Dedifferentiated amniotic fluid mesenchymal stem cell (primary cell): ENCODE measurements at regions not wholly inside any gene's neighbourhood (a gene's known extent, or its start where the extent isn't known, plus 50 kb on each side); places are given as distances from the start of the nearest gene placed in this dataset.
"Not testable (repeated sequence)": the region's sequence is repeated elsewhere in the genome, so short reads cannot be mapped to it uniquely, and the experiment has no call there.

Source experiments
- DNase-seq: peaks from one replicate; pipeline ENCODE4 v3.0.0-alpha.2; 2016; ENCODE audit errors: extremely low spot score

DNA sequence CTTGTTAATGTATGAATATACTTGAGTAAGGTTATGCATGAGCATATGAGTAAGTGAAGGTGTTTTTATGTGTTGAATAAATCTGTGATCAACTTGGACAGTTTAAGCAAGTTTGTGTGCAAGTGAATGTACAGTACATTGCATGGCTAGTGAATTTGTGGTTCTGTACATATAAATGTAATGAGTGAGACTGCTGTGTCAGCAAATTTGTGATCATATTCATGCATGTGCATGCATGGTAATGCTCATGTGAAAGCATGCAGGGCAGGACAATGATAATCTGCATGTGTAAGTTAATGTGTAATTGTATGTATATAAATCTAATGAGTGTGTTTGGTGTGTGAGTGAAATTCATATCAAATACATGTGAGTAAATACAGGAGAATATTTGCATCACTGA is 188.5 kb downstream of the PWWP3B start:
- no peak for DNase-seq

DNA sequence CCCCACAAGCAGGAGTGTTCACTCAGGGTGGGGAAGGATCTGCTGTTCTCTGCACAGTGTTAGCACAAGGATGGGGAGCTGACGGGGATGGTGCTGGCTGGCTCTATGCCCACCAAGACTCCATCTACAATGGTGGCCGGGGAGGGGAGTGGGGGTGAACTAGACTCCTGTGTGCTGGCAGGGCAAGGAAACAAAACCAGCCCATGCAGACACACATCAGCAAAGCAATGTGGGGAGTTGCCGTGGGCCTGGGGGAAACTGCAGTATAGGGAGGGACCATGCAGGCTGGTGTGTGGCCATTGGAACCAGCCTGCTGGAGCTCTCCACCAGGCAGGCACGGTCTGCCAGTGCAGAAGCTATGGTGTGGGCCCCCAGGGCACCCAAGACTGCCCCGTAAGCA is 195.1 kb downstream of the PWWP3B start:
- DNase-seq = no peak

DNA sequence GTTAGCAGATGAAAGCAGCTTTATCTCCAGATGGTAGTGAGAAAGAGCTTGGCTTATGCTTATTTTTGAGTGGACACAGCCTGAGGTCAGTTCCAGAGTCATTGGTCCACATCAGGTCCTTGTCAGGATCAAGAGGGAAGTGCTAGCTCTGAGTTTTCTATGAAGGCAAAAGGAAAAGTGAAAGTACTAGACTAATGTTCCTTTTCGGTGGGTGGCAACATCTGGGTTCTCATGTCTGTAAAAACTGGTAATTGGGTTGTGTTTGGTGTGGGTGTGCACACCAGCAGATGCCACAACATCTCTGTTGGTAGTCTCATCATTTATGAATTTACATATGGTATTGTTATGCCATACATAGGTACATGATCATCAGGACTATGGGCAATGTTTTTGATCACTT is 210.5 kb downstream of the PWWP3B start:
- no peak for DNase-seq

- DNase-seq = no peak
Observed at GRCh38 chrX:106391284-106391911, 220.4 kb upstream of the RADX start.

- DNase-seq = no peak
Observed at GRCh38 chrX:106392346-106392745, 219.4 kb upstream of the RADX start.

- no peak for DNase-seq
Observed at GRCh38 chrX:106397788-106398538, 213.8 kb upstream of the RADX start.

DNA sequence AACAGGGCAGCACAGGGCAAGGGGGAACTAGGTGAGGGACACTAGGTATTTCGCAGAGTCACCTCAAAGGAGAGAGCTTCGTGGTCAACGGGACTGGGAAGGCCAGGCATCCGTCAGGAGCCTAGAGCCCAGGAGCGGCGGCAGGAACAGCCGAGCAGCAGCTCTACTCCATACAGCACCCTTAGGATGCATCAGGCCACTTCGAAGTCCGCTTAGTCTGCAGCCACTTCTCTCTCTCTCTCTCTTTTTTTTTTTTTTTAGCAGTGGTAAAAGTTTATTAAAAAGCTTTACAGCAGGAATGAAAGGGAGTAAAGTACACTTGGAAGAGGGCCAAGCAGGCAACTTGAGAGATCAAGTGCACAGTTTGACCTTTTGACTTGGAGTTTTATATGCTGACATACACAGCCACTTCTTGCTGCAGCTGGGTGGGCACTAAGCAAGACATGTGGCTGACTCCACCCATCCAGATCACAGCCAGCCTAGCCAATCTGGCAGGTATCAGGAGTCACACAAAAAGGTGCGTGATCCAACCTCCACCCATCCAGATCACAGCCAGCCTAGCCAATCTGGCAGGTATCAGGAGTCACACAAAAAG is 209.7 kb upstream of the RADX start:
- DNase-seq = no peak

GRCh38 chrX:106404512-106404911 is 207.3 kb upstream of the RADX start:
- DNase-seq = no peak

DNA sequence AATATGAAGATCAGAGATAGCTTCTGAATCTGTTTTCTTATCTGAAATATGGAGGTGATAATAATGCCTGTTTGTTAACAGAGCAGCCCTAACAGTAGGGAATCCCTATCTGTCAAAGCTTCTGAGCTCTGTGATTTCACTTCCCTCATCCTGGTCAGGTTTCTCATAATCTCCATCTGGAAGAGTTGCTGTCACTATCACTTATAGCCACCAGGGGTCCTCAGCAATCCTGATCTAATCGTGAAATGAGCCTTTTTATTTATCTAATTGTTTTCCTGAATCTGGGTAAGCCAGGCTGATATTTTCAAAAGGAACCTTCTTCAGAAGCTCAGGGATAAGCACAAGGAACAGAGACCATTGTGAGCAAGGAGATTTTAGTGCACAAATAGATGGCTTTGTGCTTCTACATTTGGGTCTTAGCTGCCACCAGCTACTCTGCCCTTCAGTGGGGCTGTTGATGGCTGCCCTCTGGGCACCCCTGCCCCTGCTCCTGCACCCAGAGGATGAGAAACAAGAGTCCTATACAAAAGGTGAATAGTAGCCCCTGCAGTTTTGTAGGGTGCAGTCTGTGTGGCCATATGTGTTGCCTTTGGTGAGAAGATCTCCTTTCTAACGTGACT is 196.4 kb upstream of the RADX start:
- DNase-seq = no peak

- DNase-seq = no peak
Observed at GRCh38 chrX:106436691-106437090, 175.1 kb upstream of the RADX start.

GRCh38 chrX:106437407-106437806 is 174.4 kb upstream of the RADX start:
- DNase-seq = no peak

- no peak for DNase-seq
Observed at GRCh38 chrX:106450405-106450804, 161.4 kb upstream of the RADX start.

- DNase-seq = no peak
Observed at GRCh38 chrX:106451933-106452332, 159.8 kb upstream of the RADX start.

DNA sequence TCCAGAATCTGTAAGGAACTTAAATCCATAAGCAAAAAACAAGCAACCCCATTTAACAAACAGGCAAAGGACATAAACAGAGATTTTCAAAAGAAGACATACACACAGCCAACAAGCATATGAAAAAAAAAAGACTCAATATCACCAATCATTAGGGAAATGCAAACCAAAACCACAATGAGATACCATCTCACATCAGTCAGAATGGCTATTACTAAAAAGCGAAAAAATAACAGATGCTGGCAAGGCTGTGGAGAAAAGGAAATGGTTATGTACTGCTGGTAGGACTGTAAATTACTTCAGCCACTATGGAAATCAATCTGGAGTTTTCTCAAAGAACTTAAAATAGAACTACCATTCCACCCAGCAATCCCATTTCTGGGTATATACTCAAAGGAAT is 156.8 kb upstream of the RADX start:
- no peak for DNase-seq

- DNase-seq = no peak
Observed at GRCh38 chrX:106457802-106458201, 154.0 kb upstream of the RADX start.

GRCh38 chrX:106467422-106467821 is 144.4 kb upstream of the RADX start:
- DNase-seq = no peak

DNA sequence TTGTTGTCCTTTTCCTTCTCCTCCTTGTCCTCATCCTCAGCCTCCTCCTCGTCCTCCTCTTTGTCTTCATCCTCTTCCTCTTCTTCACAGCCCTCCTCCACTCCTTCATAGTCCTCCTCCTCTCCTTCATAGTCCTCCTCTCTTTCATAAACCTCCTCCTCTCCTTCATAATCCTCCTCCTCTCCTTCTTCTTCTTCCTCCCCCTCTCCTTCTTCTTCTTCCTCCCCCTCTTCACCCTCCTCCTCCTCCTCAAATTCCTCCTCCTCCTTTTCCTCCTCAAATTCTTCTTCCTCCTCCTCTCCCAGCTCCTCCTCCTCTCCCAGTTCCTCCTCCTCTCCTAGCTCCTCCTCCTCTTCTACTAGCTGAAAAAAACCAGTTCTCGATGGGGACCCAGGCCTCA is 143.8 kb upstream of the RADX start:
- no peak for DNase-seq

- DNase-seq = no peak
Observed at GRCh38 chrX:106468433-106468832, 143.3 kb upstream of the RADX start.

DNA sequence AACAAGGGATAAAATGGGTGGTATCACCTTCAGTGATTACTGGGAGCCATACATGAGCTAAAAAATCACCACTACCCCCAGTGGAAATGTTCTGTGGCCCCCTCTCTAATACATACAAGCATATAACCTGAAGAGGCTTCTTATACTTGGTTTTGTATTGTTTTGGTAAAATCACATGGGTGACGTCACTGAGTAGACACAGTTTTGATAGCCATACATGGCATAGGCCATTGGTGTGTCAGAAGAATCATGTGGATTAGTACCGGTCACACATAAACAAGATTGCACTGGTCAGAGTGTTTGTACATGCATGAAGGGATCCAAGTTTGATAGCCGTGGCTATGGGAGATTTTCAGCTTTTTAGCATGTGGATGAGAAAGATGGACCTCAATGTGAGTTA is 131.9 kb upstream of the RADX start:
- no peak for DNase-seq

- peak; percentile 16 for DNase-seq
Observed at GRCh38 chrX:106481341-106481740, 130.4 kb upstream of the RADX start.

DNA sequence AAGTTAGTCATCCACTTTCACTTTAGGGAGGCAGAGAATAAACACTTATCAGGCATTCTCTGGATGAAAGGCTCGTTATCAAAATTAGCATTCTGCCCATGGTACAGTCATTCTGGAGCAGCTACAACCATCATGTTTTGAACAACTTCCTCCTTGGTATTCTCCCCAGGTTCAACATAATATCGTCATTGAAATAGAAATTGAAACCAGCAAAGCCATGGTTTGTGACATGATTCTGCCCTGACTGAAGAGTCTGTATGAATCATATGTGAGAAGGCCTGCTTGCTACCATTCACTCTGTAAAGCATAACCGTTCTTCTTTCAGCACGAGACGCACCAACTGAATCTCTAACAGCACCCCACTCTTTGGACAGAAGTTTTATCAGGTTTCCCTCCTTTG is 127.5 kb upstream of the RADX start:
- DNase-seq = no peak

- not testable (repeated sequence) for DNase-seq
Observed at GRCh38 chrX:106493210-106493816, 118.5 kb upstream of the RADX start.
